Fibroblast of peridontal ligament (primary cell): ENCODE measurements at regions not wholly inside any gene's neighbourhood (a gene's known extent, or its start where the extent isn't known, plus 50 kb on each side); places are given as distances from the start of the nearest gene placed in this dataset.

Experiments used
- DNase-seq: peaks from one replicate; pipeline ENCODE4 v3.0.0-alpha.2; 2010; ENCODE audit errors: extremely low read depth

- peak; percentile 75 for DNase-seq
These were observed 80.9 kb upstream of the TLR3 start for GRCh38 chr4:185987961-185988627.

DNA sequence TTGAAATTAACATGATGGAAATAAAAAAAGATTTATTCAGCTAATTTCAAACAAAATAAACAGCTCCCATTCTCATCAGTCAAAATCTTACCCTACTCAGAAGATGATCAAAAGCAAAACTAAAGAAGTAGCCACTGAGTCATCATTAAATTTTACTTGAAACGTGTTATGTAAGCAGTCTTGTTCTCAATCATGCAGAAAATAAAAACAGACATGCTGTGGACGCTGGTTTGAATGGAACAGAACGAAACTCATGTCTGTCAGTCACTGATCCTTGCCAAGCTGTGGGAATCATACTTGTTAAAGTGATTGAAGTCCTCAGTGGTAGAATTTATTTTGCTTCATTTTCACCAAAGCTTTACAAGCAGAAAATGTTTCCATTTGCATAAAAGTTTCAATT, 77.2 kb upstream of the TLR3 start:
- DNase-seq, result peak; percentile 24

DNA sequence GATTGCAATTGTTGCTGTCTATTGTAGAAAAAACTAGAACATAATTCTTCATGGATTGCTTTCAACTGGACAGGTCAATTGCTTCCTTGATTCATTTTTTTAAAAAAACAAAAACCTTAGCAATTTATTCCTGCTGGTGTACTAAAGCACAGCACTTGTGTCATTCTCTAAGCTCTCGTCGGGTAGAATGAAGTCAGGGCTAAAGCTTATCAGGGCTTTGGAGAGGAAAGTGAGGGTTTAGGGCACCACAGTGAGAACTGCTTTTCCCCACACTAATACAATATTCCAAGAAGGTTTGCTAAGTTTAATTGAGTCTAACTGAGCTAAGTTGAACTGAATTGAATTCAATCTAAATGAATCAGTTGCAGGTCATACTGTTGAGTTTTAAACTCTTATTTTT, 76.4 kb upstream of the TLR3 start:
- no peak for DNase-seq

DNA sequence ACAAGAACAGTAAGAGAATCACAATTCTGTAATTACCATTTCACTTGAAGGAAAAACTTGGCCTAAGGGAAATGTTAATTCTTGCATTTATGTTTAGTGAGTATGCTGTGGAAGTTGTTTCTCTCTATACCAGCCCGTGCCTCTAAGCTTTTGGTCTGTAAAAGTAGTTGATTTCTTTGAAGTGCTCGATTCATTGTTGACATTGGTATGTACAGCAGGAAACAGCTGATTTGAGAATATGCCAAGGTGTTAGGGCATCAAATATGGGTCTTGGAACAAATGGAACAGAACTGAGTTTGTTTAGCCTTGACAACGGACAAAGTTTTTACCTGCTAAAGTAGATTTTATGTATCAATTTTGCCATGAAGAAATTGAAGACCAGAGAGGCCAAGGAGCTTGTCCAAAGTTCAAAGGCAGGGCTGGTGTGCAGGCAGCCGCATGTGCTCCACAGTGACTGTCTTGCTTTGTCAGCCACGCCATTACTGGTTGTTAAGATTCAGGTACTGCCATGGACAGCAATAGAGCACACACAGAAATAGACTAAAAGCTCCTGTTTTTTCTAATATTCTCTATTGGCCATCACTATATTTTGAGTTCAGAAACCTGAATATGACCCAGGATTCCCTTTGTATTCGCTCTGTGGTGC, 75.5 kb upstream of the TLR3 start:
- DNase-seq, result no peak

- no peak for DNase-seq
These were observed 74.2 kb upstream of the TLR3 start for GRCh38 chr4:185994750-185995149.

DNA sequence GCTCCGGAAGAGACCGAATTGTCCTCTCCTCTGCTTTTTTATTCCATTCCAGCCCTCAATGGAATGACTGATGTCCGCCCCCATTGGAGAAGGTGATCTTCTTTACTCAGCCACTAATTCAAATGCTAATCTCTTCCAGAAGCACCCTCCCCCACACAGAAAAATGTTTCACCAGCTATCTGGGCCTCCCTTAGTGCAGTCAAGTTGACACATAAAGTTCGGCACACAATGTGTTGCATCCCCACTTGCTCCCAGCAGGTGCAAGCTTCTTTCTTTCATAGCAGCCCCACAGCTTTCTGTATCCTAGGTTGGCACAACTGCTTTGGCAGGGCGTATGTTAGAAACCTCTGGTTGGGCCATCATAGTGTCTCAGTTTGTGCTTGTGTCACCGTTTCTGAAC, 73.3 kb upstream of the TLR3 start:
- DNase-seq, result no peak

- no peak for DNase-seq
These were observed 71.7 kb upstream of the TLR3 start for GRCh38 chr4:185997296-185997695.

GRCh38 chr4:185998791-185999190, 70.2 kb upstream of the TLR3 start:
- DNase-seq, result peak; percentile 42

DNA sequence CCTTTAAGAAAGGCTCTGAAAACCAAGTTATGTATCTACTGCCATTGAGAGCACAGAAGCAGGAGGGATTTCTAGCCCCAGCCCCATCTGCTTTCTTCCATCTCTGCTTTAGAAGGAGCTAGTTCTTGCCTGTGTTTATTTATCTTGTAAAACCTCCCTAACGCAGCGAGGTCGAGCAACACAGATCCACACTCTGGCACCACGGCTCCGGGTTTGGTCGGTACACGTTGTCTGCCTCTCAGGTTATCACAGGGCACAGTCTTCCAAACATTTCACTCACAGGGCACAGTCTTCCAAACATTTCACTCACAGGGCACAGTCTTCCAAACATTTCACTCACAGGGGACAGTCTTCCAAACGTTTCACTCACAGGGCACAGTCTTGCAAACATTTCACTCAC, 69.7 kb upstream of the TLR3 start:
- DNase-seq, result peak; percentile 22

DNA sequence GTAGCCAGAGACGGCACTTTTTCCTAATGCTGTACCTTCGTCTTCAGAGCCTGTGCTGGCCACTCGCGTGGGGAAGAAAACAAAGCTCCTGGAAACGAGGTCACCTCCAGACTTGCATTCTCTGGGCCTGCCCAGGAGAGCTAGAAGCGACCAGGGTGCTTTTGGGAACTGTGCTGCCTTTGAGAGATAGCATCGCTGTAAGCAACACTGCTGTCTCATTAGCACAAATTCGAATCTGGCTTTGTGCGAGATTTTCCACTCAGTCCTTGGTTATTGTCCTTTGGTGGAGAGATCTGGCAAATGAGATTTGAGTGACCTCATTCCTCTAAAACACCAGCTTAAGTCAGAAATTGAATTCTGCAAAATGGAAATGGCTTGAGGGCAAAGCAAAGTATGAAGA, 66.1 kb upstream of the TLR3 start:
- DNase-seq, result no peak

DNA sequence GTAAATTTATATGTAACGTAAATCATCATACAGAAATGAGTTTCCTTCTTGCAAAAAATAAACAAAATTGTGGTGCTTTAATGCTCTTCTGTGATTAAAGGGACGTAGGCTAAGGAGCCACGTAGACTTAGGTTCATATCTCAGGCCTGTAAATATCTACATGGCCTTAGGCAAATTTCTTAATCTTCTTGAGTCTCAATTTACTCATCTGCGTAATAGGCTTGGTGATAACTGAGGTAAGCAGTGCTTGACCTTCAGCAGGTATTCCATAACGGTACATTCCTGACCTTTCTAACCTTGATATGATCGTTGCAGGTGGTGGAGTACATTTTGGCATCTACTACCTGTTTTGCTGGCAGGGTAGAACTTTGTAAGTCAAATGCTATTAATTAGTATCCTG, 65.2 kb upstream of the TLR3 start:
- no peak for DNase-seq

GRCh38 chr4:186008057-186008456, 60.9 kb upstream of the TLR3 start:
- DNase-seq, result no peak

- no peak for DNase-seq
These were observed 59.0 kb upstream of the TLR3 start for GRCh38 chr4:186009976-186010375.

GRCh38 chr4:186010821-186011220, 58.1 kb upstream of the TLR3 start:
- DNase-seq, result no peak

GRCh38 chr4:186012071-186012470, 56.9 kb upstream of the TLR3 start:
- DNase-seq, result no peak

- no peak for DNase-seq
These were observed 55.4 kb upstream of the TLR3 start for GRCh38 chr4:186013419-186014186.

- no peak for DNase-seq
These were observed 53.6 kb upstream of the TLR3 start for GRCh38 chr4:186015212-186015817.

GRCh38 chr4:186016796-186017195, 52.2 kb upstream of the TLR3 start:
- no peak for DNase-seq

DNA sequence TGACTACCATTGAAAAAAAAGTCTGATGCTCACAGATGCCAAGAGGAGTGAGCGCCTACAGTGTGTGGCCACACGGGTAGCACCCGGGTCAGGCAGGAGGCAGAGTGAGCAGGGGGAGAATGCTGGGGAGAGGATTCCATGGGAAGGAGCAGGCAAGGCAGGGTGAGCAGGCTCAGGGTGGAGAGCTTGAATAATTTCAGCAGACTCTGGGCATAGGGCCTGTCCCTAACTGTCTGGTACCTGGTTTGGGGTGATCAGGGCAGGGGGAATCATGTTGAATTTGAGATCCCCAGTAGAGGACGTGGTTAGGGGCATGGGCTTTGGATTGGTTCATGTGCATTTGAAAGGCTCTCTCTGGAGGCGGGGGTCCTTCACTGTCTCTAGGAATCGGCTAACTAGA, 51.2 kb upstream of the TLR3 start:
- no peak for DNase-seq

DNA sequence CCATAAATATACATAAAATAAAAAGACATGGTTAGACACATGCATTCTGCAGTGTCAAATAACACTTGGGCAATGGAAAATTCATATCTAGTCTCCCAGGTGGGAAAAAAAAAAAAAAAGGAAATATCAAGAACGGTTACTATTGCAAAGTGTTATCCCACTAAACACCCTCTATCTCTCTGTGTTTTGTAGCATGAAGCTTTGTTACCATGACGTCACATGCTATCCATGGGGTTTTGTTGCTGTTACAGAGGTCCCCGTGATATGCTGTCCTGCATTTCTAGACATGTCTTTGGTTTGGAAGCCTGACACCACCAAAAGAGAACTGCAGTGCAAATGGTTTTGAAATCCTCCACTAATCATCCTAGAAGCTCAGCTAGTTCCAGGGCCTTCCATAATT, 50.7 kb upstream of the TLR3 start:
- no peak for DNase-seq

DNA sequence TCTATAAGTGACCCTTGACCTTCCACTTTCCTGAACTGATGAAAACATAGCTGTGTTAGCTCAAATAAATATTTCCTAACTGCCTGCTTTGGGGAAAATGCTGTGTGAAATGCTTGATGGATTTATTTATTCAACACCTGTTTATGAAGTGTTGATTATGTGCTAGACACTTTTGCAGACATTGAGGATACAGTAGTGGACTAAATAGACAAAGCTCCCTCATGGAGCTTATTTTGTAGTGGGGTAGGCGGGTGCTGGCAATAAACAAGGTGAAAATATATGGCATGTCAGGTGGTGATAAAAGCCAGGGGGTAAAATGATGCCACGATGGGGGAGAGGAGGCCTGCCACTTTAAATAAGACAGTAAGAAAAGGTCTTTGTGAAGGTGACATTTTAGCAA, 50.2 kb upstream of the TLR3 start:
- DNase-seq, result no peak
